Smooth muscle cell (in vitro differentiated cells): ENCODE measurements at regions not wholly inside any gene's neighbourhood (a gene's known extent, or its start where the extent isn't known, plus 50 kb on each side); places are given as distances from the start of the nearest gene placed in this dataset.

Experiments
- DNase-seq: peaks from one replicate; lab custom pipeline; 2025; ENCODE audit not compliant: unreplicated experiment; lab: John Stamatoyannopoulos, UW
- H2AFZ ChIP-seq: fragments of 200-600 bp; sonication (generic); 2 replicates; pipeline ENCODE4 v1.6.0; 2016; ENCODE audit warnings: antibody characterized with exemption, low read depth, mild to moderate bottlenecking
- H3F3A ChIP-seq: fragments of 200-600 bp; sonication (generic); 2 replicates; pipeline ENCODE4 v1.6.0; 2017; ENCODE audit warnings: antibody characterized with exemption, low read depth
- H3K27ac ChIP-seq: fragments of 200-600 bp; sonication (generic); 2 replicates; pipeline ENCODE4 v1.5.1; 2016; ENCODE audit warnings: low read depth, mild to moderate bottlenecking
- H3K27me3 ChIP-seq: fragments of 200-600 bp; sonication (generic); 2 replicates; pipeline ENCODE4 v1.6.1; 2016; ENCODE audit warnings: low read depth, mild to moderate bottlenecking
- H3K36me3 ChIP-seq: fragments of 200-600 bp; sonication (generic); 2 replicates; pipeline ENCODE4 v1.5.1; 2016; ENCODE audit warnings: low read depth
- H3K4me1 ChIP-seq: fragments of 200-600 bp; sonication (generic); 2 replicates; pipeline ENCODE4 v1.5.1; 2016; ENCODE audit warnings: low read depth
- H3K4me2 ChIP-seq: fragments of 200-600 bp; sonication (generic); 2 replicates; pipeline ENCODE4 v1.6.0; 2016; ENCODE audit warnings: mild to moderate bottlenecking
- H3K4me3 ChIP-seq: fragments of 200-600 bp; sonication (generic); 2 replicates; pipeline ENCODE4 v1.5.1; 2016; ENCODE audit warnings: mild to moderate bottlenecking
- H3K79me2 ChIP-seq: fragments of 200-600 bp; sonication (generic); 2 replicates; pipeline ENCODE4 v1.6.0; 2016; ENCODE audit warnings: low read depth, mild to moderate bottlenecking
- H3K9ac ChIP-seq: fragments of 200-600 bp; sonication (generic); 2 replicates; pipeline ENCODE4 v1.6.0; 2016; ENCODE audit warnings: low read depth
- H3K9me3 ChIP-seq: fragments of 200-600 bp; sonication (generic); replicated peaks from 2 replicates; pipeline ENCODE4 v1.5.1; 2016; ENCODE audit warnings: low read depth
- H4K20me1 ChIP-seq: fragments of 200-600 bp; sonication (generic); 2 replicates; pipeline ENCODE4 v1.6.0; 2016; ENCODE audit warnings: low read depth
- CTCF ChIP-seq: fragments of 200-600 bp; sonication (generic); IDR thresholded peaks from 2 replicates; pipeline ENCODE4 v1.5.1; 2017; ENCODE audit warnings: borderline replicate concordance, mild to moderate bottlenecking, antibody characterized with exemption; ENCODE audit not compliant: insufficient read depth, poor library complexity, severe bottlenecking
- WGBS: methylation state at CpG from one replicate; pipeline ENCODE4 v1.1.7; 2016; ENCODE audit warnings: low lambda C conversion rate; 5-methylcytosine and 5-hydroxymethylcytosine counted together

- Histone ChIP-seq H3K27me3 (no peaks in the 10 kb centered on the region), H3K79me2 (no peaks in the 10 kb centered on the region), H3K4me2 (no peak overlapping the region), H2AFZ (no peak overlapping the region), H3K9me3 (no peaks in the 10 kb centered on the region), H3K4me3 (no peak overlapping the region), H3F3A (no peaks in the 10 kb centered on the region), H3K9ac (no peak overlapping the region), H3K36me3 (no peaks in the 10 kb centered on the region), H3K4me1 (no peaks in the 10 kb centered on the region), H4K20me1 (no peaks in the 10 kb centered on the region), H3K27ac (no peak overlapping the region)
- WGBS = 91% methylated on average over 4 of the region's 4 CpGs
- DNase-seq = no peak
- TF ChIP-seq CTCF = no peak
Observed at GRCh38 chr10:33094263-33095051, 136.4 kb upstream of the ITGB1 start.

DNA sequence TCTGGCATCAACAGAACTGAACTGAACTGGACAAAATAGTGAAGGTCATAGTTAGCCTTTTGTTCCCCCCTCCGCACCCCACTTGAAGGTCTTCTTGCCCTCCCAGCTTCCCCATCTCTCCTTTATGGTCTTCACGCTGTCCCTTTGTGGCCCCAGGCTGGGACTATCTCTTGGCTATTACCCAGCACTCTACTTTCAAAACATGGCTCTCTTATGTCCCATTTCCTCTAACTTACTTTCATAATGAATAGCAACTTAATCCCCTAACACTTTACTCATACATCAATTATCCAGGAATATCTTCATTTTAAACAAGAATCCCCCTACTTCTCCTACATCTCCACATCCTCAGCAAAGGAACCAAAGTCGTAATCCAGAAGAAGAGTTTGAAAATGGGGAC is 135.3 kb upstream of the ITGB1 start:
- H3K9ac ChIP-seq = no peak overlapping the region
- no peaks in the 10 kb centered on the region for H3F3A ChIP-seq
- H3K27me3 ChIP-seq = no peaks in the 10 kb centered on the region
- no peaks in the 10 kb centered on the region for H4K20me1 ChIP-seq
- DNase-seq = no peak
- H3K36me3 ChIP-seq = no peaks in the 10 kb centered on the region
- no peaks in the 10 kb centered on the region for H3K79me2 ChIP-seq
- 97% methylated on average over 3 of the region's 3 CpGs for WGBS
- no peak overlapping the region for H2AFZ ChIP-seq
- TF ChIP-seq CTCF = no peak
- H3K9me3 ChIP-seq = no peaks in the 10 kb centered on the region
- no peak overlapping the region for H3K4me3 ChIP-seq
- no peaks in the 10 kb centered on the region for H3K4me1 ChIP-seq
- no peak overlapping the region for H3K4me2 ChIP-seq
- H3K27ac ChIP-seq = no peak overlapping the region

GRCh38 chr10:33092596-33092995 is 134.6 kb upstream of the ITGB1 start:
- no peaks in the 10 kb centered on the region for H4K20me1 ChIP-seq
- no peaks in the 10 kb centered on the region for H3K4me1 ChIP-seq
- no peak overlapping the region for H3K27ac ChIP-seq
- no peak overlapping the region for H2AFZ ChIP-seq
- no peaks in the 10 kb centered on the region for H3F3A ChIP-seq
- WGBS = 97% methylated on average over 1 of the region's 1 CpG
- no peak overlapping the region for H3K4me2 ChIP-seq
- TF ChIP-seq CTCF = no peak
- H3K27me3 ChIP-seq = no peaks in the 10 kb centered on the region
- H3K36me3 ChIP-seq = no peaks in the 10 kb centered on the region
- H3K9me3 ChIP-seq = no peaks in the 10 kb centered on the region
- no peaks in the 10 kb centered on the region for H3K79me2 ChIP-seq
- H3K9ac ChIP-seq = no peak overlapping the region
- H3K4me3 ChIP-seq = no peak overlapping the region
- no peak for DNase-seq

- no peak for DNase-seq
- Histone ChIP-seq H2AFZ (no peak overlapping the region), H3K27ac (no peak overlapping the region), H4K20me1 (no peaks in the 10 kb centered on the region), H3K9ac (no peak overlapping the region), H3K36me3 (no peaks in the 10 kb centered on the region), H3K4me3 (no peak overlapping the region), H3F3A (no peaks in the 10 kb centered on the region), H3K4me1 (no peaks in the 10 kb centered on the region), H3K79me2 (no peaks in the 10 kb centered on the region), H3K9me3 (no peaks in the 10 kb centered on the region), H3K27me3 (no peaks in the 10 kb centered on the region), H3K4me2 (no peak overlapping the region)
- 71% methylated on average over 1 of the region's 1 CpG for WGBS
- TF ChIP-seq CTCF = no peak
Observed at GRCh38 chr10:33091201-33091600, 133.2 kb upstream of the ITGB1 start.
